ENCODE measurements at regions not wholly inside any gene's neighbourhood (a gene's known extent, or its start where the extent isn't known, plus 50 kb on each side); places are given as distances from the start of the nearest gene placed in this dataset.

GRCh38 chr12:32983332-32983731 lies 86.8 kb upstream of the PKP2 start:
- Histone ChIP-seq H3K27me3 (no peaks in the 10 kb centered on the region), H3K27ac (no peak overlapping the region), H3K9me3 (no peaks in the 10 kb centered on the region), H3K36me3 (no peaks in the 10 kb centered on the region), H3K4me1 (no peaks in the 10 kb centered on the region), H3K4me3 (no peak overlapping the region)
- in situ Hi-C loops (cut with MboI; ENCODE audit: low sequenced_read_pairs in 4 of 4) (no loop called here), intact Hi-C loops (cut with DNase I; ENCODE audit: low total_unique reads) (no loop called here)
- ATAC-seq = no peak
- TF ChIP-seq POLR2A (IDR thresholded peaks at IDR 0.05) (no peak), CTCF (IDR thresholded peaks at IDR 0.05 in 4 of 5, conservative IDR thresholded peaks at IDR 0.05 in 1 of 5) (no peak)
- no peak for DNase-seq

GRCh38 chr12:32981139-32981538 lies 84.6 kb upstream of the PKP2 start:
- Histone ChIP-seq H3K36me3 (no peaks in the 10 kb centered on the region), H3K27ac (no peak overlapping the region), H3K4me3 (no peak overlapping the region), H3K27me3 (no peaks in the 10 kb centered on the region), H3K4me1 (no peaks in the 10 kb centered on the region), H3K9me3 (no peaks in the 10 kb centered on the region)
- intact Hi-C loops (cut with DNase I; ENCODE audit: low total_unique reads) (no loop called here), in situ Hi-C loops (cut with MboI; ENCODE audit: low sequenced_read_pairs in 4 of 4) (no loop called here)
- DNase-seq (no peak), ATAC-seq (no peak)
- TF ChIP-seq CTCF (IDR thresholded peaks at IDR 0.05 in 4 of 5, conservative IDR thresholded peaks at IDR 0.05 in 1 of 5) (no peak), POLR2A (IDR thresholded peaks at IDR 0.05) (no peak)

- no peaks in the 10 kb centered on the region for H3K9me3 ChIP-seq
- H3K27me3 ChIP-seq = no peaks in the 10 kb centered on the region
- TF ChIP-seq POLR2A (IDR thresholded peaks at IDR 0.05) = no peak
- no peak for TF ChIP-seq CTCF (IDR thresholded peaks at IDR 0.05 in 4 of 5, conservative IDR thresholded peaks at IDR 0.05 in 1 of 5)
- intact Hi-C loops (cut with DNase I; ENCODE audit: low total_unique reads) (no loop called here), in situ Hi-C loops (cut with MboI; ENCODE audit: low sequenced_read_pairs in 4 of 4) (no loop called here)
- no peak for DNase-seq
- no peak overlapping the region for H3K4me3 ChIP-seq
- H3K27ac ChIP-seq = no peak overlapping the region
- ATAC-seq = no peak
- H3K36me3 ChIP-seq = no peaks in the 10 kb centered on the region
- H3K4me1 ChIP-seq = no peaks in the 10 kb centered on the region
Observed at GRCh38 chr12:32975122-32975521, 78.5 kb upstream of the PKP2 start.

- Histone ChIP-seq H3K36me3 (no peaks in the 10 kb centered on the region), H3K27ac (no peak overlapping the region), H3K9me3 (no peaks in the 10 kb centered on the region), H3K4me3 (no peak overlapping the region), H3K4me1 (no peaks in the 10 kb centered on the region), H3K27me3 (no peaks in the 10 kb centered on the region)
- ATAC-seq (no peak), DNase-seq (no peak)
- TF ChIP-seq POLR2A (IDR thresholded peaks at IDR 0.05) (no peak), CTCF (IDR thresholded peaks at IDR 0.05 in 4 of 5, conservative IDR thresholded peaks at IDR 0.05 in 1 of 5) (no peak)
- intact Hi-C loops (cut with DNase I; ENCODE audit: low total_unique reads) (no loop called here), in situ Hi-C loops (cut with MboI; ENCODE audit: low sequenced_read_pairs in 4 of 4) (no loop called here)
Observed at GRCh38 chr12:32970465-32971110, 74.0 kb upstream of the PKP2 start.

Data from gastrocnemius medialis (tissue), 4 donors.